ENCODE measurements at regions not wholly inside any gene's neighbourhood (a gene's known extent, or its start where the extent isn't known, plus 50 kb on each side); places are given as distances from the start of the nearest gene placed in this dataset.

DNA sequence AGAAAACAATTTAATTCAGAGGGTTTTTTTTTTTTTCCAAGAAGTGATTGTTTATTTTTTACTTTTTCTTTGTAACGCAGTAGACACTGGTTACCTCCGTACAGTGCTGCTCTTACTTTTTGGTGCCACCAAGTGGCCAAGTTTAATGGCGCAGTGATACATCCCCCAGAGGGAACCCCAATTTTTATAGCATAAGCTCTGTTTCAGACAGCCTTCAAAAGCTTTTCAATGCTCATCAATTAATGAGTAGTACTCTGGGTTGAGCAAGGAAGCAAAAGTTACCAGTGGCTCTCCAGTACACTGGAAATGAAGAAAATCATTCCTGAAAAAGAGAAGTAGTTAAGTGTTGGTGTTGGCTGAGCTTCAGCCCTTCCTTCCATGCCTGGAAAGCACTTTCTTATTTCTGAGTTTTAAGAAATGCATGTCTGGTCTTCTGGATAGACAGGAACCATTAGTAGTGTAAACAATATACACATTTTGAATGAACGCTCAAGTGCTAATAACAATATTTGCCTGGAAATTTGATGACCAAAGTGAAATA lies 129.1 kb upstream of the SMLR1 start (continued):
- no peak for TF ChIP-seq CREM (IDR thresholded peaks at IDR 0.05; ENCODE audit: low read depth)
- TF ChIP-seq MAFG (tag; conservative IDR thresholded peaks at IDR 0.05) = no peak
- TF ChIP-seq, protein P1, sequence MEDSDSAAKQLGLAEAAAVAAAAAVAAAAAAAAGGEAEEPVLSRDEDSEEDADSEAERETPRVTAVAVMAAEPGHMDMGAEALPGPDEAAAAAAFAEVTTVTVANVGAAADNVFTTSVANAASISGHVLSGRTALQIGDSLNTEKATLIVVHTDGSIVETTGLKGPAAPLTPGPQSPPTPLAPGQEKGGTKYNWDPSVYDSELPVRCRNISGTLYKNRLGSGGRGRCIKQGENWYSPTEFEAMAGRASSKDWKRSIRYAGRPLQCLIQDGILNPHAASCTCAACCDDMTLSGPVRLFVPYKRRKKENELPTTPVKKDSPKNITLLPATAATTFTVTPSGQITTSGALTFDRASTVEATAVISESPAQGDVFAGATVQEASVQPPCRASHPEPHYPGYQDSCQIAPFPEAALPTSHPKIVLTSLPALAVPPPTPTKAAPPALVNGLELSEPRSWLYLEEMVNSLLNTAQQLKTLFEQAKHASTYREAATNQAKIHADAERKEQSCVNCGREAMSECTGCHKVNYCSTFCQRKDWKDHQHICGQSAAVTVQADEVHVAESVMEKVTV (CRISPR knock-in tag; IDR thresholded peaks at IDR 0.05) = 0 out of 2 replicates have a peak, but pooled peaks have one; percentile 6
- TF ChIP-seq, protein P2, sequence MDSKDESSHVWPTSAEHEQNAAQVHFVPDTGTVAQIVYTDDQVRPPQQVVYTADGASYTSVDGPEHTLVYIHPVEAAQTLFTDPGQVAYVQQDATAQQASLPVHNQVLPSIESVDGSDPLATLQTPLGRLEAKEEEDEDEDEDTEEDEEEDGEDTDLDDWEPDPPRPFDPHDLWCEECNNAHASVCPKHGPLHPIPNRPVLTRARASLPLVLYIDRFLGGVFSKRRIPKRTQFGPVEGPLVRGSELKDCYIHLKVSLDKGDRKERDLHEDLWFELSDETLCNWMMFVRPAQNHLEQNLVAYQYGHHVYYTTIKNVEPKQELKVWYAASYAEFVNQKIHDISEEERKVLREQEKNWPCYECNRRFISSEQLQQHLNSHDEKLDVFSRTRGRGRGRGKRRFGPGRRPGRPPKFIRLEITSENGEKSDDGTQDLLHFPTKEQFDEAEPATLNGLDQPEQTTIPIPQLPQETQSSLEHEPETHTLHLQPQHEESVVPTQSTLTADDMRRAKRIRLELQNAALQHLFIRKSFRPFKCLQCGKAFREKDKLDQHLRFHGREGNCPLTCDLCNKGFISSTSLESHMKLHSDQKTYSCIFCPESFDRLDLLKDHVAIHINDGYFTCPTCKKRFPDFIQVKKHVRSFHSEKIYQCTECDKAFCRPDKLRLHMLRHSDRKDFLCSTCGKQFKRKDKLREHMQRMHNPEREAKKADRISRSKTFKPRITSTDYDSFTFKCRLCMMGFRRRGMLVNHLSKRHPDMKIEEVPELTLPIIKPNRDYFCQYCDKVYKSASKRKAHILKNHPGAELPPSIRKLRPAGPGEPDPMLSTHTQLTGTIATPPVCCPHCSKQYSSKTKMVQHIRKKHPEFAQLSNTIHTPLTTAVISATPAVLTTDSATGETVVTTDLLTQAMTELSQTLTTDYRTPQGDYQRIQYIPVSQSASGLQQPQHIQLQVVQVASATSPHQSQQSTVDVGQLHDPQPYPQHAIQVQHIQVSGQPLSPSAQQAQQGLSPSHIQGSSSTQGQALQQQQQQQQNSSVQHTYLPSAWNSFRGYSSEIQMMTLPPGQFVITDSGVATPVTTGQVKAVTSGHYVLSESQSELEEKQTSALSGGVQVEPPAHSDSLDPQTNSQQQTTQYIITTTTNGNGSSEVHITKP (IDR thresholded peaks at IDR 0.05; ENCODE audit: partially characterized antibody) = no peak
- TF ChIP-seq RAD21 (CRISPR knock-in tag; conservative IDR thresholded peaks at IDR 0.05 in 1 of 2, IDR thresholded peaks at IDR 0.05 in 1 of 2) = peak; percentile 60 to 69
- TF ChIP-seq, protein P3, sequence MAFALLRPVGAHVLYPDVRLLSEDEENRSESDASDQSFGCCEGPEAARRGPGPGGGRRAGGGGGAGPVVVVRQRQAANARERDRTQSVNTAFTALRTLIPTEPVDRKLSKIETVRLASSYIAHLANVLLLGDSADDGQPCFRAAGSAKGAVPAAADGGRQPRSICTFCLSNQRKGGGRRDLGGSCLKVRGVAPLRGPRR (CRISPR knock-in tag; IDR thresholded peaks at IDR 0.05) = no peak
- TF ChIP-seq, protein P4, sequence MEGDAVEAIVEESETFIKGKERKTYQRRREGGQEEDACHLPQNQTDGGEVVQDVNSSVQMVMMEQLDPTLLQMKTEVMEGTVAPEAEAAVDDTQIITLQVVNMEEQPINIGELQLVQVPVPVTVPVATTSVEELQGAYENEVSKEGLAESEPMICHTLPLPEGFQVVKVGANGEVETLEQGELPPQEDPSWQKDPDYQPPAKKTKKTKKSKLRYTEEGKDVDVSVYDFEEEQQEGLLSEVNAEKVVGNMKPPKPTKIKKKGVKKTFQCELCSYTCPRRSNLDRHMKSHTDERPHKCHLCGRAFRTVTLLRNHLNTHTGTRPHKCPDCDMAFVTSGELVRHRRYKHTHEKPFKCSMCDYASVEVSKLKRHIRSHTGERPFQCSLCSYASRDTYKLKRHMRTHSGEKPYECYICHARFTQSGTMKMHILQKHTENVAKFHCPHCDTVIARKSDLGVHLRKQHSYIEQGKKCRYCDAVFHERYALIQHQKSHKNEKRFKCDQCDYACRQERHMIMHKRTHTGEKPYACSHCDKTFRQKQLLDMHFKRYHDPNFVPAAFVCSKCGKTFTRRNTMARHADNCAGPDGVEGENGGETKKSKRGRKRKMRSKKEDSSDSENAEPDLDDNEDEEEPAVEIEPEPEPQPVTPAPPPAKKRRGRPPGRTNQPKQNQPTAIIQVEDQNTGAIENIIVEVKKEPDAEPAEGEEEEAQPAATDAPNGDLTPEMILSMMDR (IDR thresholded peaks at IDR 0.05 in 2 of 3, conservative IDR thresholded peaks at IDR 0.05 in 1 of 3; ENCODE audit: insufficient read depth in 2 of 3, low read depth in 1 of 3, low read length in 3 of 3) = peak; percentile 35 to 57 (median 38); a peak in 3 of 6 replicates
